OCI-M1 (cell line): ENCODE measurements at regions not wholly inside any gene's neighbourhood (a gene's known extent, or its start where the extent isn't known, plus 50 kb on each side); places are given as distances from the start of the nearest gene placed in this dataset.

ENCODE experiments used
- DNase-seq: peaks from one replicate; lab custom pipeline; 2025; lab: John Stamatoyannopoulos, UW

DNA sequence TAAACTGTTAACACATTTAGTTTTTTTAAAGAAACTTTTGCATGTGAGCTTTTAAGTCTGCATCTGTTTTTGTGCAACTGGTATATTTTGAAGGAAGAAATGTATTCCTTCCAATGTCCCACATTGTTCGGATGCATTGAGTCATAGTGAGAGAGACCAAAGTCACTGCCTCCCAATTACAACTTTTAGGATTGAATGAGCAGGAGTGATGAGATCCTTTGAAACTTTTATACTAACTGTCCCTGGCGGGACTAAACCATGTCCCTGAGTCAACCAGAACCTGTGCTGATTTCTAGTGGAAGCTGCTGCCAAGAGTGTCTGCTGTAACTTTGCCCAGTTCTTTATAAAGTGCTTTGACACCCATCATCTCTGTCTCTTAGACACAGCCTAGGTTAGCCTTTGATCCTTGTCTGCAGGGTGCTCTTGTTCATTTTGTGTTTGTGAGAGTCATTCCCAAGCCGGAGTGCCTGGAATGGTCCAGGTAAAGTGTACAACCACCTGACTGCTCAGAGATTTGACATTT, 122.7 kb downstream of the ZNF518B start:
- DNase-seq, result no peak

DNA sequence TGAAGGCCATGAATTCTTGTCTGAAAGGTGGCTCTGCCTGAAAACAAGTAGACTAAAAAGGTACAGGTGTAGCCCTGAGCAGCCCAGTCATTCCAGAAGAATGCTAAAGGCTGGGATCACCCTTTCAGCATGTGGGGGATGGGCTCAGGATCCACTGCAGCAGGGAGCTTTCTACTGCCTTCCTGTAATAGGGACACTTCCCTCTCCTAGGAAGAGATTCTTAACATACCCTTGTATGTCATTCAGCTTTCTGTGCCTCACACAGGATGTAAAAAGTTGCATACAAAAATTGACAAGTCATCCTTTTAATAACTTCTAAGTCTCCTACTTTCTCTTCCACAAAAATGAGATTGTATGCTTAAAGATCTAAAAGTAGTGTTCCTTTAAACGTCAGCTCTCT, 123.3 kb downstream of the ZNF518B start:
- no peak for DNase-seq

DNA sequence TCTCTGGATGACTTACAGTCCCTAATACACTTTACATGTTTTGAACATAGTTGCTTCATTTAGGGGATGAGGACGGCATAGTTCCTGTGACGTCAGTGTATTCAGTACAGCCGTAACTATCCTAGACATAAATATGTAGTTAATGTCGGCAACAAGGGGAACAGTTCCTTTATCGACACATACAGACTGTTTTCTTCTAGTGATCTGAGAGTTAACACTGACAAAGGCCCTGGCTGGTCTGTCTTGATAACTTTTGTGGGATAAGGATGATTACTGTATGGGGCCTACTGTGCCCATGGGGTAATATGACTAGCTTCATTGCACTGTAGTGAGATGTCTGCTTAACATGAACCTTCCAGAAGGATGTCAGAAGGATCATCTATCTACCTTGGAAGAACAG, 131.2 kb downstream of the ZNF518B start:
- DNase-seq, result peak; percentile 93

DNA sequence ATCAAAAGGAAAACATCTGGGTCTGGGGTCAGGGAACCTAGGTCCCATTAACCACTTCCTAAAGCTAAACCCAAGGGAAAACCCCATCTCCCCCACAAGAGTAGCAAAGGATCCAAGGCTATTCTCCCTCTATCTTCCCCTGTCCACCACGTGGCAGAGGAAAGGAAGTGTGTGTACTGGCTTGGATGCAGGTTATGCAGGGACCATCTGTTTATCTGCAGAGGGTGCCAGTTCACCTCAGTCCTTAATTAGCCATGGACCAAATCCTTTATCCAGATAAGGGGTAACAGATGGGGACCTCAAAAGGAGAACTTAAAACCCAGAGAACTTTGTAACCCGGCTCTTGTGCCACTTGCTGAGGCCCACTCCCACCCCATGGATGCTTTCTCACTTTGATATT, 135.3 kb downstream of the ZNF518B start:
- no peak for DNase-seq

DNA sequence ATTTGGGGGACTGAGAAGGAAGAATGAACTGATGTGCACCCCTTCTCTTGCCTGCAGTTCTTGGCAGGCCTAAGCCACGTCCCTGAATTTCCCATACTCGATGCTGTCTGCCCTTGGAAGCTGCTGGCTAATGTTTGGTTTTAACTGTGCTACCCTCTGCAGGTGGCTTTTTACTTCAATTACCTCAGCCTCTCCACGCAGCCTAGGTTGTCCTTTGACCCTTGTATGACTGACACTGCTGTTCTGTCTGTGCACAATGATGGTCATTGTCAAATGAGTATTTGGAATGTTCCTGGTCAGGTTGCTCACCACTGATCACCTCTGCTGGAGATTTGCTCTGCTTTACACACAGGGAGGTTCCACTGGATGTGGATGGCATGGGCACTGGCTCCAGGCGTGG, 137.1 kb downstream of the ZNF518B start:
- no peak for DNase-seq

DNA sequence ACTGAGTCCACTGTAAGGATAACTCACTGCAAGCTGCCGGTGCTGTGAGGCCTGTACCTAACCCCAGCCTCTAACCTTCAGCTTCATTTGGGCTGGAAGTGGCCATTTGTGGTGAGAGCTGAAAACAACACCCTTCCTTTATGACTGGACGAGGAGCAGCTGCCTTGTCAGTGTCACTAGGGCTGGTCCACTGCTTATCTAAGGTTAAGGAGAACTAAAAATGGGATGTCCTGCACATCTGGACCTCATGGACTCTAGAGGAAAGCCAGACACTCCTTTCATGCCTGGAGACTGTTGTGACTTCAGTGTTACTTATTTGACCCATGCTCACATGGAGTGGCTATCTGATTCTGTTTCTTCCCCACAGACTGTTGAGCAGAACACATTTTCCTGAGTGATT, 139.9 kb downstream of the ZNF518B start:
- DNase-seq, result no peak

DNA sequence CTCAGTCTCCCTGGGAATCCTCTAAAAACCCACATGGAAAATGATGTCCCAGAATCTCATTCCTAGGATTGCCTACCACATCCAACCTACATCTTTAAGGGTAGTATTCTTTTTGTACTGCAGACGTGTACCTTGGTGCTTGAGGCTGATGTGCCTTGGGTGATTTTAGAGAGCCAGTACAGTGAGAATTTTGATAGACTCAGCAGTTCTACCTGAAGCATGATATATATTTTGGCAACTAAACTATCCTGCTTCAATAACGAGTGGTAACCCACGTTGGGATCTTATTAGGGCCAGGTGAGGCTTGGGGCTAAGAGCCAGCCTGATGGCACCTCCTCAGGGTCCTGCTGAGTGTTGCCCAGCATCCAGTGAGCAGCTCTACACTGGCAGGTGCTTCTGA, 140.4 kb downstream of the ZNF518B start:
- no peak for DNase-seq

DNA sequence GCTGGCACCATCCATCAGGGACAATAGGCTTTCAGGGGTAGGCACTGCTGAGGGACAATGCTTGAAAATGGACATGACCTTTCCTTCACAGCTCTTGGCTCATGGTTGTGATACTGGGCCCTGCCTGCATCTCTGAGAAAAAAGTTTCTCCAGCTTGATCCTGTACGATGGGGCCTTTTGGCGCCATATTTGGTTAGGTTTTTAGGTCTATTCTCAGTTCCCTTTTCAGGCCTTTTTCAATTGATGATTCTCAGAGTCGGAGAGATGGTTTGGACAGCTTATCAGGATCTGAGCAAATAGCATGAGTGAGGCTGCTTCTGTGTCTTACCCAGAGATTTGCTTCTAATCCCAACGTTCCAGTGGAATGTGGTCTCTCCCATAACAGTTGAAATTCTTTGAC, 141.6 kb downstream of the ZNF518B start:
- DNase-seq, result no peak

DNA sequence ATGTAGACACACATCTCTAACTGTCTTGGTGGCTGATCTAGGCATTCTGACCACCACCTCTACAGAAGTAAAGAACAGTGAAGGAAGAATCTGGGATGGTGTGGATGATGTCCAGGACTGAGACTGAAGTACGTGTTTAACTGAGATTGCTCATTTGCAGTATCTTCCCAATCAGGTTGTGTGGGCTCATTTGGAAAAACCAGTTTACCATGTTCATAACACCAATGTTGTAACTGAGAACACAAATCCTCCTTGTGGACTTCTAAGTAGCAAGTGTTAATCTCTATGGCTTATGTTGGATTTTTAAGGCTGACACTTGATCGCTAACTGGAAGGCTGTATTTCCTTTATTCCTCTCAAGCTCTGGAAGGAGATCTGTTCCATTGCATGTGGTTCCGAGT, 144.7 kb downstream of the ZNF518B start:
- no peak for DNase-seq

DNA sequence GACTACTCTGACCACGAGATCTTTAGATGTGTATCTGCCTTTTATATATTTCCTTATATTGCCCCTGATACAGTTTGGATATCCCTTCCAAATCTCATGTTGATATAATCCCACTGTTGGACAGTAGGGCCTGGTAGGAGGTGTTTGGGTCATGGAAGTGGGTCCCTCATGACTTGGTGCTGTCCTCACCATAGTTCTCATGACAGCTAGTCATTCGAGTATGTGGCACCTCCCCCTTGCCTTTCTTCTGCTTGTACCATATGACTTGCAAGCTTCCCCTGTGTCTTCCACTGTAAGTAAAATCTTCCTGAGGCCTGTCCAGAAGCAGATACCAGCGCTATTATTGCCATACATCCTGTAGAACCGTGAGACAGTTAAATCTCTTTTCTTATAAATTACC, 145.3 kb downstream of the ZNF518B start:
- DNase-seq, result peak; percentile 48

DNA sequence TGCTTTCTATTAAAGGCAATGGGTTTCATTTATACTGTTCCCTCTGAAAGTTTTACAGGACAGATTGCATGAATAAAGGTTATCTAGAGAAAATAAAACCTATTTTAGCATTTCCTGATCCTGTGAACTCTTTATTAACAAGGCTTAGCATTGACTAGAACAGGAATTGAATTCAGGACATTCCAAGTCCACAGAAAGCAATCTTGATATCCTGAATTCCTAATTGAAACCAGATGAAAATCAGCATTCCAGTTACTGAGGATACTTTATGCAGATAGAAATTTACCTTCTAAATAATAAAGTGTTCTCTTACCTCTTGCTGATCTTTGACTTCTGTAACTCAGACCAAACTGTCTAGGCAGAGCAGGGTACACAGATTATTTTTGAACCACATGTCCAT, 151.4 kb downstream of the ZNF518B start:
- no peak for DNase-seq

DNA sequence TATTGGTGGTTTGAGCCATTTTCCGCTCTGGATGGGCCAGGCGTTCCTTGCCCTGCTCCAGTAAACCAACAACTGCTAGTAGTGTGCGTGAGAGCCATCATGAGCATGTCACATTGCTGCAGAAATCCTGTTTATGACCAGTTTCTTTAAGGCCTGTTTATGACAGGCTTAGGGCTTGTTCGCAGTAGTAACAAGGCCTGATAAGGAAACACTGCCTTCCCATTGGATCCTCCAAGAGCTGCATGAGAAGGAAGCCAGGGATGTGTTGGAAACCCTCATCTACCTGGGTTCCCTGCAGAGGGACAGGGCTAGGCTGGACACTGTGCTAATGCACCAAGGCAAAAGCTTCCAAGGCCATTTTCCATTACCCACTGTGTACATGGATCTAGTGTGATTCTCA, 153.9 kb downstream of the ZNF518B start:
- DNase-seq, result no peak

DNA sequence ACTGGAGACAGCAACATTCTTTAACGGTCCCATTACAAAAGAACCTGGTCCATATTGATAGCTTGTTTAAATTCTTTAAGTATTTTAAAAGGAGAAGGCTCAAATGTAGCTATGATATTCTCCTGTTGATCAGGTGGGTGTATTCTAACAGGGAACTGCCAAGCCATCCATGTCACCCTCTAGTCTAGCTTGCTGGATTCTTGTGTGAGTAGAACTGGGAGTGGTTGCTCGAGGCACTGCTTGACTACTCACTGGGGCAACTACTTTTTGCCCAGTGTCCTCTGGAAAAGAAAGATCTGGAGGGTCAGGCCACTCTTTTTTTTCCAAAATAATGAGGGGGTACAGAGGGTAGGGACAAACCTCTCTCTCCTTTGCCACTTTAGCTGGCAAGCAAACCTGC, 155.1 kb downstream of the ZNF518B start:
- DNase-seq, result no peak

DNA sequence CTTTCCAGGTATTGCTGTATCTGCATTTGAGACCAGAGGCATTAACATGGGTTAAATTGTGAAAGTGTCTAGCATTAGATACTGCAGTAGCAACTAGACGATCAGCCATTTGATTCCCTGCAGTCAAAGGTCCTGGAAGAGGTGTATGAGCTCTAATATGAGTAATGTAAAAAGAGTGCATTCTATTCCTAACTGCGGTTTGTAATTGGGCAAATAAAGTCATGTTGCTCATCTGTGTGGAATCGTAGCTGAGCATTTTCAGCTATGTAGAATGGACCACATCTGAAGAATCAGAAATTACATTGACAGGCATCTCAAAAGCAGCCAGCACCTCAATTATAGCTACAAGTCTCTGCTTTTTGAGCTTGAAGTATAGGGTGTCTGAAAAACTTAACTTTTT, 157.6 kb downstream of the ZNF518B start:
- DNase-seq, result no peak

DNA sequence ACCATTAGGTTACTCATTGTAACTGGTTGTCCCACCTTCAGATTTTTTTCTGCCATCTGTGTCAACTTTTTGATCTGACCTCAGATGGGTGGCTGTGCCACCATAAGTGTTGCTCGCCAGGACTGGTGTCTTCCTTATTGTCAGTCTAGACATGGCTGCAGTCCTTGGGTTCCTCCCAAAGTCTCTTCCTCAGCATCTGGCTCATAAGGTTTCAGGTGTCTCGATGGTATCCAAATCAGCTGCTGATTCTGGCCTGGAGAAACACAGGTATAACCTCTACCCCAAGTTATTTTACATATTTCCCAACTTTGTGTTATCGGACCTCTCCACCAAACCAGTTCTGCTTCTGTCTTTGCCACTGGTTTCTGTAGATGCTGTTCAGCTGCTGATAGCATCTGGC, 158.5 kb downstream of the ZNF518B start:
- no peak for DNase-seq

DNA sequence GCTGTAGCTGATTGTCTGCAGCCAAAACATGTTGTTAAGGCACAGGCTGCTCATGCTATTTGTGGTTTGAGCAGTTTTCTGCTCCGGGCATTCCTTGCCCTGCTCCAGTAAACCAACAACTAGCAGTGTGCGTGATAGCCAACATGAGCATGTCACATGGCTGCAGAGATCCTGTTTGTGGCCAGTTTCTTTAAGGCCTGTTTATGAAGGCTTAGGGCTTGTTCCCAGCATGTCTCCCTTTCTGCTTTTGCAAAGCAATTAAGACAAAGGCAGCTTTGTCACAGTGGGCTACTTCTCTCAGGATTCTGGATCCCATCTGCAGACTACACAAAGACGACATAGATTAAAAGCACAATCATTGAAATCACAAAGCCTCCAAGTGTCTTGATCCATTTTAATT, 160.5 kb downstream of the ZNF518B start:
- DNase-seq, result peak; percentile 31

DNA sequence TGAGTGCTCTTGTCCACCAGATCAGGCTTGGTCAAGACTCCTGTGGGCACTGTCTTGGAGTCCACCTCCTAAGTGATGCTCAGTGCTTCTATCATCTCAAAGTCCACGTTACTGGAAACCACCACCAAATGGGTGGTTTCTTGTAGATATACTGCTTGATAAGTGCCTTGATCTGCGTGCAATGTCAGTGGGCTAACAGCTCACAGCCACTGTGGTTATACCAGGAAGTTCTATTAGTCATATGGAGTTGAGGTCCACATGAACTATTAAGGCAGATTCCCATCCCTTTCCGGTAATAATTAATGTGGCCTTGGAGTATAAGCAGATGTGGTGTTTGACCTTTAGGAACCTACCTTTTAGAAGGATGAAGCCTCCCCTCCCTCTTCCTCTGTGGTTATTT, 161.9 kb downstream of the ZNF518B start:
- peak; percentile 39 for DNase-seq

DNA sequence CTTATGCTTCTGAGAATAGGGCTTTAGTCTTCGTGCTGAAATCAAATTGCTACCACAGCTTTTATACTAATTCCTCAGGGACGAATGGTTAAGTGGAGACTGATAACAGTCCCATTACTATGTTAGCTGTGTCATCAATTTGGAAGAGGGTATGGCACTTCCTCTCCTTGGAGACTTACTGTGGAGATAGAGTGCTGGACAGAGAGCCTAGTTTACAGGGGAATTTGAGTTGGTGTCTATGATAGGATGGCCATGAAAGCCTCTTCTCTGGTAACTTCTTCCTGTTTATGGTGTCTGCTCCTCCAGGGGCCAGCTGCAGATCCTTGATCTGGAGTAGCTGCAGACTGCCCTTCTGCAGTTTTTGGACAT, 167.7 kb downstream of the ZNF518B start:
- peak; percentile 4 for DNase-seq

DNA sequence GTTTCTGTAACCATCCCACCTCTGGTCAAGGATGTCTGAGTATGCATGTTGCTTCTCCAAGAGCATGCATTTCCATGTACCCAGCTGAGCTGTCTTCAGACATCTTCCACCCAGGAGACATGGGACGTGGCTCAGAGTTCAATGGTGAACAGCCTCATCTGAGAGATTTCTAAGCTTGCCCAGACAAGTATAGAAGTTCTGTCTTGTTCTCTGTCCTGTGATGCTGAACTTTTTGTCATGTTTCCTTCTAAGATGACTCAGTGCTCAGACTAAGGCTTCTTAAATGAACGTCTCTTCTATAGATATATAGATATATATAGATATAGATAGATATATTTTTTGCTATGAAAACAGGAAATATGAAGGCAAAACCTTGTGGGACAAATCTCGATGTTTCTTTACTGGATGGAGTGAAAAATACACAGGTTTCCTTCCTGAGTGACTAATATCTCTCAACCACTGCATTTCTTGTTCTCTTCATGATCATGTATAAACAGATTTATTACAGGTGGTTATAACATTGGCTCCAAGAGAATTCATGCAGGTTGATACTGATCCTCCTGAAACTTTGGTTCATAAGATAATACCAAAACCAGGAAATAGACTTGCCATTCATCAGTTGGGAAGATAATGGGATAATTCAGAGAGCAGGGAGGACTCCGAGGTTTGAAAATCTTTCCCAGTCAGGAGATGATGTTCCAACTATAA, 168.2 kb downstream of the ZNF518B start:
- no peak for DNase-seq

DNA sequence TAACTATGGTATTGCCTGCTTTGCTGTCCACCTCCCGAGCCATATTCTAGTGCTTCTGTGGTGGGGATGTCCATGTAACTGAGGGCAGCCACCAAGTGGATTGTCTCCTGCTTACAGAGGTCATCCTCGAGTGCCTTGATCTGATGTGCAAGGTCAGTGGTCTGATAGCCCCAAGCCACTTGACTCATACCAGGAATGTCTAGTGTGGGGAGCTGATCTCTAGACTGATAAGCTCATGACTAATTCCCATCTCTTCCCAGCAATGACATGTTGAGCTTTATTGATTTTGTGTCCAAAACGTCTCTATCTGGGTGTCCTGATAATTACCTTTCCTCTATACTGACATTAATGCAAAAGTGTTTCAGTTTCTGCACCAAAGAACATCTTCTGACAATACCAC, 168.4 kb upstream of the WDR1 start:
- DNase-seq, result no peak

DNA sequence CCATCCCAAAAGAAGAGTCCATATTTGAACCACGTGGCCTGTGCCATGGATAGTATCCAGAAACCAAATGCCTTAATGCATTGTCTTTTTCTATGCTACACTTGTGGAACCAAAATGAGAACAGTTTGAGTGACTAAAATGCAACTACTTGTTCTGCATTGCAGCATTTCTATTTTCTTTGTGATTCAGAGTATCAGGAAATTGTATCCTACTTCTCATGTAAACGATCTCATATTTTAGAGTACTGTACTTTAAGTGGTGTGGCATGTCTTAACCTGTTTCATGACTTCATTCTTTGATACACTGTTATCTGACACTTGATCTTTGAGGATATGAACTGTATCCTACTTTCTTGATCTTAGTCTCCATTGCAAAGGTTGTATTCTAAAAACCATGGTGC, 167.2 kb upstream of the WDR1 start:
- no peak for DNase-seq

DNA sequence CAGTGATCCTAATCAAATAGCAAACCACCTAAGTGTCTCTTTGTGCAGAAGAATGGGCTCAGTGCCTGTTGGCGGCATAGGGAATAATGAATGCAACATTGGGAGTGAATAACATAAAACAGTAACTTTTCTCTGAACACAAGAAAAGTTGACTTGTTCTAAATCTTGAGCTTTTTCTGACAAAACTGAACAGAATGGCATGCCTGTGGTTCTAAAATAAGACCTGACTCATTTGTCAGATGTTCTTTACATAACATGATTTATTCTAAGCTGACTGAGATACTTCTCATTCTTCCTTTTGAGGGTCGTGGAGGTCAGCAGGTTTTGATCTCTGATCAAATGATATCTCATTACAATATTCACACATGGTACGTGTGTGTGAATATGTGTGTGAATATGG, 165.4 kb upstream of the WDR1 start:
- no peak for DNase-seq

DNA sequence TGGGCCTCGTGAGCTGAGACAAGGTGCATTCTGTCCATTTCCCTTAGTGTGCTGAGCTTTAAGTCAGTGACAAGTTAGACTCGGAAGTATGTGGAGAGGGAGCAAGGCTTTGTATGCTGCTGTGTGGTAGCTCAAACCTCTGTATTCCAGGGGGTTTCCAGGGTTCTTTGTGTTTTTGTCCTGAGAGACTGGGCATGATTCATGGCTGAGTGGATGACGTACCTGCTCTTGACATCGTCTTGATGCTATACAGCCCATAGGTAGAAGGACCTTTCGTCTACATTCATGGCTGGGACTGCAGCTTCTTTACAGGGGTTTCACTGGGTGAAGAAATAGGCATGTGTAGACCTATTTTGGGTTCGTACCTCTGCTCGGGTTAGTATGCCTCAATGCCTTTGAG, 162.7 kb upstream of the WDR1 start:
- no peak for DNase-seq

DNA sequence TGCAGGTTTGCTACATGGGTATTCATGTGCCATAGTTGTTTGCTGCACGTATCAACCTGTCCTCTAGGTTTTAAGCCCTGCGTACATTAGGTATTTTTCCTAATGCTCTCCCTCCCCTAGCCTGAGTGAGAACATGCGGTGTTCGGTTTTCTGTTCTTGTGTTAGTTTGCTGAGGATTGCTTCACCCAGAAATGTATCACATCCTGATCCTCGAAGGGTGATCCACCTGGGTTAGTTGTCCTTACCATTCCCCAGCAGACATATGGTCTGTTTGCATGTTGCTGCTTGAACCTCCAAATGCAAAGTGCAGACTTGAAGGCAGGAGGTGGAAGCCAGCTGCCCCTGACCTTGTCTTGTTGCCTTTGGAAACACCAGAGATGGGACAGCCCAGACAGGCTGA, 161.5 kb upstream of the WDR1 start:
- DNase-seq, result no peak

DNA sequence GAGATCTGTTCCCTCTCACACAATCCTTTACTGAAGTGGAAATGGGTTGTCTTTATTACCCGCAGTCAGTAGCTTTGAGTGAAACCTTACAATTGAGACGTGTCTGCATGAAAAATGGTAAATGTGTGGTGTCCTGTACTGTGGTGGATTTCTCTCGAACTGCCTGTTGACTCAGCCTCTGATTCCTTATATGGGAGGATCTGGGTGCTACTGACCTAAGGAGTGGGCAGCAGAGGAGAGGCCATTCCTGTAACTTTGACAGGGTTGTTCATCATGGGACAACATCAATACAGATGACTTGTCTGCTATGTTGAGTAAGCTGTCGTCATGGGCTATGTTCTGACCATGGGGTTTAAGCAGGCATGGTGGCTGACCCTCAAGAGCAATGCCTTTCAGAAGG, 159.6 kb upstream of the WDR1 start:
- DNase-seq, result no peak
